IMR-90 (cell line): ENCODE measurements at regions not wholly inside any gene's neighbourhood (a gene's known extent, or its start where the extent isn't known, plus 50 kb on each side); places are given as distances from the start of the nearest gene placed in this dataset.

Experiments used
- BHLHE40 ChIP-seq: fragments of 150-350 bp; IDR thresholded peaks from 2 replicates; pipeline ENCODE4 v1.6.1; 2016; ENCODE audit warnings: mild to moderate bottlenecking, low read depth, low read length
- CHD1 ChIP-seq: IDR thresholded peaks from 2 replicates; pipeline ENCODE4 v1.6.1; 2012; ENCODE audit warnings: low read depth, low read length, improper control_type of control experiment
- CTCF ChIP-seq: conservative IDR thresholded peaks from 2 replicates; pipeline ENCODE4 v1.5.1; 2012; ENCODE audit warnings: mild to moderate bottlenecking, low read depth, low read length, improper control_type of control experiment
- NFE2L2 ChIP-seq: fragments of 150-350 bp; IDR thresholded peaks from 2 replicates; pipeline ENCODE4 v1.6.1; 2016; ENCODE audit warnings: low read depth, mild to moderate bottlenecking, low read length
- POLR2A ChIP-seq: IDR thresholded peaks from 2 replicates; pipeline ENCODE4 v1.6.1; 2012; ENCODE audit warnings: mild to moderate bottlenecking, low read depth, low read length
- RAD21 ChIP-seq: IDR thresholded peaks from 2 replicates; pipeline ENCODE4 v1.6.1; 2012; ENCODE audit warnings: low read length, improper control_type of control experiment
- RFX5 ChIP-seq: IDR thresholded peaks from 2 replicates; pipeline ENCODE4 v1.8.0; 2012; ENCODE audit warnings: low read depth, mild to moderate bottlenecking, low read length, moderate library complexity
- SMC3 ChIP-seq: fragments of 150-350 bp; IDR thresholded peaks from 2 replicates; pipeline ENCODE4 v1.6.1; 2016; ENCODE audit warnings: low read depth, mild to moderate bottlenecking, antibody characterized with exemption, low read length, moderate library complexity
- USF2 ChIP-seq: fragments of 150-350 bp; IDR thresholded peaks from 2 replicates; pipeline ENCODE4 v1.6.1; 2017; ENCODE audit warnings: mild to moderate bottlenecking, antibody characterized with exemption, low read length, low read depth

- TF ChIP-seq CTCF (no peak), USF2 (no peak), POLR2A (no peak), SMC3 (no peak), NFE2L2 (no peak), RFX5 (no peak), RAD21 (no peak), CHD1 (no peak), BHLHE40 (no peak)
Measured at GRCh38 chr2:234804704-234805103, 147.1 kb upstream of the SH3BP4 start.
